ENCODE measurements at regions not wholly inside any gene's neighbourhood (a gene's known extent, or its start where the extent isn't known, plus 50 kb on each side); places are given as distances from the start of the nearest gene placed in this dataset.

DNA sequence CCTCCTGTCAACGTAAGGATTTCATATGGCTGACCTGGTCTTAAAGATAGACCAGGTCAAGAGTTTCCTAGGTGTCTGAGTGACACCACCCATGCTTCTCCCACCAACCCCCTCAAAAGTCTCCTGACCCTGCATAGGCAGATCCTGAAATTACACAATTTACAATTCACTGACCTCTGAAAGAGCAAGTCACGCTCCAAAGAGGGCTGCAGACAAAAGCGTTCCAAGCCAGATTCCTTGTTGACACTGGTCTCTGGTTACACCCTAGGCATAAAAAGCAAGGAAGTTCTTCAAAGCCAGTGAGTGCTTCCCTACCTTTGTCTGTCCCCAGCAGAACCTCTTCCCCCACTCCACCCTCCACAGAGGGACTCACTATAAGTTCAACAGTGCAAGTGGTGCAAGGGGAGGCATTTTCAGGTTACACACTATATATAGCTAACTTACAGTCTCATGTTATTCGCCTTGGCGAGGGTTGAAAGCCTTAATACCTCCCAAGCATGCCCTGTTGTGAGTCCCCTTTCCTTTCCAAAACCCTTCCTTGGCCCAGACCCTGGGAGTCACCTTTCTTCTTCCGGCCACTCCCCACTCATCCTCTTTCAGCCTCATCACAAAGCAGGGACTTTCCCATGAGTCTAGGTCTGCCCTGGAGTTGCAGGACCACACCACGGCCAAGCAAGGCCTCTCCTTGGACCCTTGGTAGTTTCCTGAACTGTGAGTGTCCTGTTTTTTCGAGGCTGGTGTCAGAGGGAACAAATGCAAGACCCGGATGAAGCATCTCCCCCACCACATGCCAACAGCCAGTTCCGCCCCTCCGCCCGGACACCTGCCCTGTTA lies 58.0 kb upstream of the KLF3 start:
- ATAC-seq (peak; percentile 55 to 77 (median 55)), DNase-seq (no peak)
- Histone ChIP-seq H3K36me3 (no peaks in the 10 kb centered on the region), H3K4me3 (no peak overlapping the region), H3K27ac (no peak overlapping the region), H3K4me1 (peaks cover 0 to 17% (median 2%) of the 10 kb centered on the region in 4 donors), H3K9me3 (no peaks in the 10 kb centered on the region), H3K27me3 (no peaks in the 10 kb centered on the region)
- intact Hi-C loops (cut with DNase I): no loop called here
- WGBS (ENCODE audit: insufficient coverage, low coverage, low lambda C conversion rate, missing lambda C conversion rate): 79% methylated on average over 11 of the region's 12 CpGs
- TF ChIP-seq, protein P1, sequence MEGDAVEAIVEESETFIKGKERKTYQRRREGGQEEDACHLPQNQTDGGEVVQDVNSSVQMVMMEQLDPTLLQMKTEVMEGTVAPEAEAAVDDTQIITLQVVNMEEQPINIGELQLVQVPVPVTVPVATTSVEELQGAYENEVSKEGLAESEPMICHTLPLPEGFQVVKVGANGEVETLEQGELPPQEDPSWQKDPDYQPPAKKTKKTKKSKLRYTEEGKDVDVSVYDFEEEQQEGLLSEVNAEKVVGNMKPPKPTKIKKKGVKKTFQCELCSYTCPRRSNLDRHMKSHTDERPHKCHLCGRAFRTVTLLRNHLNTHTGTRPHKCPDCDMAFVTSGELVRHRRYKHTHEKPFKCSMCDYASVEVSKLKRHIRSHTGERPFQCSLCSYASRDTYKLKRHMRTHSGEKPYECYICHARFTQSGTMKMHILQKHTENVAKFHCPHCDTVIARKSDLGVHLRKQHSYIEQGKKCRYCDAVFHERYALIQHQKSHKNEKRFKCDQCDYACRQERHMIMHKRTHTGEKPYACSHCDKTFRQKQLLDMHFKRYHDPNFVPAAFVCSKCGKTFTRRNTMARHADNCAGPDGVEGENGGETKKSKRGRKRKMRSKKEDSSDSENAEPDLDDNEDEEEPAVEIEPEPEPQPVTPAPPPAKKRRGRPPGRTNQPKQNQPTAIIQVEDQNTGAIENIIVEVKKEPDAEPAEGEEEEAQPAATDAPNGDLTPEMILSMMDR (IDR thresholded peaks at IDR 0.05): no peak
- no peak for TF ChIP-seq POLR2A (IDR thresholded peaks at IDR 0.05)

DNA sequence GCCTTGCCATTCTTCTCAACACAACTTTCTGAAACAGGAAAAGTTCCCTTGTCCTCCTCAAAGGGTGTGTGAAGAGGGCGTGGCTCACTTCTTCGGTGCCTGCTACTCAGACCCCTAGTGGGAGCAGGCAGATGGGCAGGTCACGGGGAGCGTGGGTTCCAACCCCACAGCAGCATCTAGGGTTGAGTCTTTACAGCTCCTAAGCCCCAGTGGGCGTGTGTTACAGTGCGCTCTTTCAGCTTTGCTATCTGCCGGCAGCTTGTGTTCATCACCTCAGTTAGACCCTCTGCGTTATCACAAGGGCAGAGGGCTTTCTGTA lies 57.5 kb upstream of the KLF3 start:
- TF ChIP-seq, protein P1 (IDR thresholded peaks at IDR 0.05): no peak
- no peak for TF ChIP-seq POLR2A (IDR thresholded peaks at IDR 0.05)
- Histone ChIP-seq H3K27ac (no peak overlapping the region), H3K4me1 (peaks cover 0 to 11% (median 0%) of the 10 kb centered on the region in 4 donors), H3K36me3 (no peaks in the 10 kb centered on the region), H3K27me3 (no peaks in the 10 kb centered on the region), H3K9me3 (no peaks in the 10 kb centered on the region), H3K4me3 (no peak overlapping the region)
- intact Hi-C loops (cut with DNase I): no loop called here
- ATAC-seq (peak in 1 of 4 donors; percentile 7), DNase-seq (no peak)
- WGBS (ENCODE audit: insufficient coverage, low coverage, low lambda C conversion rate, missing lambda C conversion rate): 100% methylated on average over 2 of the region's 8 CpGs

DNA sequence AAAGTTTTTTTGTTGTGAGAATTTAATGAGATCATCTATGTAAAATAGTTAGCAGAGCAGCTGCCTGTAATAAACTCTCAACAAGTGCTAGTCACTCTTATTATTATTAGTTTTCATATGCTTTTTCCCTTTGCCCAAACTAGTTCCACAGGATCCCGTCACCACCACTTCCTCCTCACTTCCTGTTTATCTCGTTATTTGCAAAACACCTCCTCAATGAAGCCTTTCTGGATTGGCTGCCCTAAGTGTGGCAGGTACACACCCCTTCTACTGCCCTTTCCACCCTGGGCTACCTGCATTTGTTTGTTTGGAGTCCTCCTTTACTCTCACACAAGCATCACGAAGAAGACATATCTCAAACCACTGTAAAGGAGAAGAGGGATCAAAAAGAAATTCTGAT lies 54.4 kb upstream of the KLF3 start:
- Histone ChIP-seq H3K4me3 (no peak overlapping the region), H3K4me1 (peaks cover 0 to 8% (median 0%) of the 10 kb centered on the region in 4 donors), H3K27ac (no peak overlapping the region), H3K9me3 (no peaks in the 10 kb centered on the region), H3K36me3 (no peaks in the 10 kb centered on the region), H3K27me3 (no peaks in the 10 kb centered on the region)
- no peak for DNase-seq
- intact Hi-C loops (cut with DNase I): no loop called here
- ATAC-seq: no peak
- TF ChIP-seq POLR2A (IDR thresholded peaks at IDR 0.05): no peak
- TF ChIP-seq, protein P1 (IDR thresholded peaks at IDR 0.05): no peak
- WGBS (ENCODE audit: insufficient coverage, low coverage, low lambda C conversion rate, missing lambda C conversion rate): 57% methylated on average over 3 of the region's 3 CpGs

DNA sequence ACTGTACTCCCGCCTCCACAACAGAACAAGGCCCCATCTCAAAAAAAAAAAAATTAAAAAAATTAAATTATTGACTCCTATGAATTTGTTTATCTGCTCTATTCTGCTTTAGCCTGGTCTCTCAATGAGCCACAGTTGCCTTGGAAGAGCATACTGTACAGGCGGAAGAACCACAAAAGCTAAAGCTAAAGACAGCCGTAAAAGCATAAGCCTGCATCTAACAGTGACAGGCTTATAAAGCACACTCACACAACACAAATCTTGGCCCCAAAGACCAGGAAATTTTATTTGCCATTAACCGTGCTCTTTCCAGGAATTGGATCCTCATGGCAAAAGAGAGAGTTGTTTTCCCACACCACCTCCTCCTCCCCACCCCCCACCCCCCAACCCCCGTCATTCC lies 53.5 kb upstream of the KLF3 start:
- Histone ChIP-seq H3K4me1 (peaks cover 0 to 5% (median 0%) of the 10 kb centered on the region in 4 donors), H3K4me3 (no peak overlapping the region), H3K27ac (no peak overlapping the region), H3K9me3 (no peaks in the 10 kb centered on the region), H3K27me3 (no peaks in the 10 kb centered on the region), H3K36me3 (no peaks in the 10 kb centered on the region)
- intact Hi-C loops (cut with DNase I): no loop called here
- DNase-seq: no peak
- 80% methylated on average over 5 of the region's 5 CpGs for WGBS (ENCODE audit: insufficient coverage, low coverage, low lambda C conversion rate, missing lambda C conversion rate)
- no peak for ATAC-seq
- TF ChIP-seq, protein P1 (IDR thresholded peaks at IDR 0.05): no peak
- TF ChIP-seq POLR2A (IDR thresholded peaks at IDR 0.05): no peak

All from right lobe of liver (tissue), 6 donors.